ENCODE measurements at regions not wholly inside any gene's neighbourhood (a gene's known extent, or its start where the extent isn't known, plus 50 kb on each side); places are given as distances from the start of the nearest gene placed in this dataset.
"Not testable (repeated sequence)": the region's sequence is repeated elsewhere in the genome, so short reads cannot be mapped to it uniquely, and the experiment has no call there.

DNA sequence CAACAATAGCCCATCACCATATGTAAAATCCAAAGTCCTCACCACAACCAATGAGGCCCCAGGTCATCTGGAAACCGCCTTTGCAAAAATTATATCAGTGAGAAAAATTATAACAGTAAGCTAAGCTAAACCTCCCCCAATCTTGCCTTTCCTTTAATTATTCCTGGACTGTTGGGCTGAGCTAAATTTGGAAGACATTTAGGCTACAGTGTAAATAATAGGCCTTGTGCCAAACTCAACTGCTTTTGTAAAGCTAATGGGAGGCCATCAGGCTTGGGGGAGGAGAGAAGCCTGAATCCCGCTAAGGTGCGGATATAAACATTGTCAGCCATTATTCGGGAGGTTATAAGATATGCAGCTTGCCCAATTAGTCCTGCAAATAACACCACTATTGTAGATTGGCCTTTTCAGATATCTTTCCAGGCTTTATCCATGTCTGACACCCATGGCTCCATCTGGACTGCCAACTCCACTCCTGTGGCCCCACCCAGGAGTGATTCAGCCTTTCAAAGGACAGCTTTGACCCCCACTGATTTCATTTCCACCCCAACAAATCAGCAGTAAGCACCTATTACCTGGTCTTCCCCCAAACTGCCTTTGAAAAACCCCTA is 53.0 kb upstream of the CA12 start:
- no peak for DNase-seq (ENCODE audit: low read depth)

GRCh38 chr15:63435204-63435820 is 53.7 kb upstream of the CA12 start:
- no peak for DNase-seq (ENCODE audit: low read depth)

DNA sequence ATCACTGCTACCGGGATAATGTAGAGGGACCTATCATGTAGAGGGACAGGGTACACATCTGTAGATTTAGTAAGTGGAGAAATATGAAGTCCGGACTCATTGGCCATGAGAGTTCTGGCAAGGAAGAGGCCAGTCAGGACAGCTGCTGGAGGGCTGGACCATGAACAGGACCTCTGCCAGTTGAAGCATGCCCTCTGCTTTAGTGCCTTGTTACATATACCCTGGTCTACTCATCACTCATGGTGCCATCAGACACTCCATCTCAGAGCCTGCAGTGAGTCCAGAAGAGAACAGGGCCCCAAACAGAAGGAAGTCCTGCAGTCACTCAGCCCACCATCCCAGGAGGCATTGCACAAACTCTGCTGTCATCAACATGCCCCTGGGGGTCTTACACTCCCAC is 54.7 kb upstream of the CA12 start:
- DNase-seq (ENCODE audit: low read depth), result no peak

- DNase-seq (ENCODE audit: low read depth), result peak; percentile 28
Observed at GRCh38 chr15:63436872-63437375, 55.3 kb upstream of the CA12 start.

- no peak for DNase-seq (ENCODE audit: low read depth)
Observed at GRCh38 chr15:63439536-63440264, 58.1 kb upstream of the CA12 start.

DNA sequence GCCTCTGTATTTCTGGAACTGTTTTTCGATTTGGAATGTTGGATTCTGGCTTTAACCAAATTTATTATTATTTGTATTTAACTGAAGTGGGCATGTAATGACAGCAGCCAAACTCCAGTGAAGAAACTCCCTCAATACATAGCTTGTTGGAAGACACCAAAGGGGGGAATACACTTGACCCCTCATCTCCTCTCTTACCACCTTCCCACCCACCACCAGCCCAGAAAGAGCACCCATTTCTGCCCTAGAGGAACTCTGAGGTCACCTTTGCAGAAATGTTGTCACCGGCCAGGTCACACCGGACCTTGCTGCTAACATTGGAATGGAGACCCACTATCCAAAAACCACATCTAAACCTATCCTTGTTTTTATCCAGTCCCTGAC is 58.6 kb upstream of the CA12 start:
- DNase-seq (ENCODE audit: low read depth), result no peak

GRCh38 chr15:63440756-63441155 is 59.1 kb upstream of the CA12 start:
- DNase-seq (ENCODE audit: low read depth), result no peak

DNA sequence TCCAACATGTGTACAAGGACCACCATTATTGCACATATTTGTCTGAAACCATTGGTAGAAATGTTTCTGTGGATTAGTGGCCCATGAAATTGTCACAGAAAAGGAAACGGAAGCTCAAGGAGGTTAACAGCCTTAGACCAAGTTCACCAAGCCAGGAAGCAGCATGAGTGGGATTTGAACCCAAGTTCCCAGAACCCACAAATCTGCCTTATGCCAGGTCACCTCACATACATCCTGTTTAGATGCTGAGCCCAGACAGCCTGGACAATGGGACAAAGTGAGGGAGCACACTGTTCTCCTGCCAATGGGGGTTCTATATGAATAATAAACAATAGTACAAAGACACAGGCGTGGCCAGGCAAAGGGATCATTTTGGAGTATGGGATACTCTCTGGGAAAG is 59.6 kb upstream of the CA12 start:
- DNase-seq (ENCODE audit: low read depth), result no peak

DNA sequence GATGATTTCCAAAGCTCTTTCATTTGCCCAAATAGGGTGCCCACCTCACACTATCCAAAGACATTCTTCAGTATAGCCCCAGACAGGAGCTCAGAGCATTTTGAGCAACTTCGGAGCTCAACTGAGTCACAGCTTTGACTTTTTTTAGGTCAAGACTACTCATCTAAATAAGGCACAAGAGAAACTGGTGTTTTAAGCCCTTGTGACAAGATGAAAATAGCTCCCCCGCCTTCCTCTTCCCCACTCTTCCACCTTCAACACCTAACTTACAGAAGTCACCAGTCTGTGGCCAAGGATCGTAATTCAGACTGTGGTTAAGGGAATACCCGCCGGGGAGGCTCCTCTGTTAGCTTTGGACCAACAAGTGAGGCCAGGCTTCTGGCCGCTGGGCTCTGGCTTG is 60.4 kb upstream of the CA12 start:
- DNase-seq (ENCODE audit: low read depth), result no peak

GRCh38 chr15:63444611-63445010 is 59.8 kb upstream of the USP3 start:
- DNase-seq (ENCODE audit: low read depth), result no peak

- DNase-seq (ENCODE audit: low read depth), result no peak
Observed at GRCh38 chr15:63446255-63446654, 58.1 kb upstream of the USP3 start.

GRCh38 chr15:63447017-63447676 is 57.2 kb upstream of the USP3 start:
- no peak for DNase-seq (ENCODE audit: low read depth)

DNA sequence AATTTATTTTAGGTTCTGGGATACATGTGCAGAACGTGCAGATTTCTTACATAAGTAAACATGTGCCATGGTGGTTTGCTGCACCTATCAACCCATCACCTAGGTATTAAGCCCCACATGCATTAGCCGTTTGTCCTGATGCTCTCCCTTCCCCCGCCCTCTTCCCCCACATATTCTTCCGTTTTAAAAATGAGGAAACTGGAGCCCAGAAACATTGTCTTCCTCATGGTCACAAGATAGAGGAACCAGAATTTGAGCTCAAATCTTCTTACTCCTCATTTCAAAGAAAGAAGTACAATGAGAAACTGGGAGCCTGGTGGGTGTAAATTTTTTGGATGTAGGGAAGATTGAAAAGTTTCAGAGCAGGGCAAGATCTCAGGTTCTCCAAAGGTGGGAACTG is 56.1 kb upstream of the USP3 start:
- DNase-seq (ENCODE audit: low read depth), result no peak

- not testable (repeated sequence) for DNase-seq (ENCODE audit: low read depth)
Observed at GRCh38 chr15:63448872-63449555, 55.4 kb upstream of the USP3 start.

GRCh38 chr15:63449731-63450130 is 54.7 kb upstream of the USP3 start:
- no peak for DNase-seq (ENCODE audit: low read depth)

DNA sequence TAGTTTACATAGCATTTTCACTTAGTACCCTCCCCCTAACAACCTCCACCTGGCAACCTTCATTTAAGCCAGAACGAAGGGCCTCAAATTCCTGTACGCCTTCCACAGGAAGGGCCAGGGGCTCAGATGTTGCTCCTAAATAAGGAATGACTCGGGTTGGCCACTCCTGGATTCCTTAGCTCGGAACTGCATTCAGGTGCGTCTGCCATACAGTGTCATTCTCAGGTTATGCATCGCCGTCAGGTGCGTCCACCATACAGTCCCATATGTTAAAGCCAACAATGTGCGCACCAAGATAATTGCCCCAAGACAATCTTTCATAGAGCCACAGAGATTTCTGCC is 53.5 kb upstream of the USP3 start:
- no peak for DNase-seq (ENCODE audit: low read depth)

DNA sequence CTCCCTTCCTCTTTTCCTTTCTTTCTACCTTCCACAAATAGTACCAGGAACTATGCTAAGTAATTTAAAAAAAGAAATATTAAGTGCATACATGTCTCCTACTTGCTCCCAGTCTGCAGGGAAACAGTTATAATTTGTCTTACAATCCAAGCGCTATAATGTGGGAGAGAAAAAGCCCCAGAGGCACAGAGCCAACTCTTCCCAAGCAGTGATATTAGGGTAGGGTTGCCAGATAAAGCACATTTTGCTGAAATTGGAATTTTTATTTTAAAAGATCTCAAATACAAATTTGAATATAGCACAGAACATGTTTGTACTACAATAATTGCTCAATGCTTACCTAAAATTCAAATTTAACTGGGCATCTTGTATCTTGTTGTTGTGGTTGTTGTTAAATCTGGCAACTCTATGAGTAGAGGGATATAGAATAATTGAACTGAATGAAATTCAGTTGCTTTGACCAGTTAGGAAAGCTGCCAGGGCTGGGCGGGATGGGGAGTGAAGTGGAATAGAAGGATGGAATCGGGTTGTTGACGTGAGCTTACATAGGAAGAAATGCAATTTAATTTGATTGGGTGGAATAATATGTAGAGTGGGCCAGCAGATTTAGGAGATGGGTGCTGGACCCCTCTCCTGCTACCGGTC is 52.6 kb upstream of the USP3 start:
- no peak for DNase-seq (ENCODE audit: low read depth)

DNA sequence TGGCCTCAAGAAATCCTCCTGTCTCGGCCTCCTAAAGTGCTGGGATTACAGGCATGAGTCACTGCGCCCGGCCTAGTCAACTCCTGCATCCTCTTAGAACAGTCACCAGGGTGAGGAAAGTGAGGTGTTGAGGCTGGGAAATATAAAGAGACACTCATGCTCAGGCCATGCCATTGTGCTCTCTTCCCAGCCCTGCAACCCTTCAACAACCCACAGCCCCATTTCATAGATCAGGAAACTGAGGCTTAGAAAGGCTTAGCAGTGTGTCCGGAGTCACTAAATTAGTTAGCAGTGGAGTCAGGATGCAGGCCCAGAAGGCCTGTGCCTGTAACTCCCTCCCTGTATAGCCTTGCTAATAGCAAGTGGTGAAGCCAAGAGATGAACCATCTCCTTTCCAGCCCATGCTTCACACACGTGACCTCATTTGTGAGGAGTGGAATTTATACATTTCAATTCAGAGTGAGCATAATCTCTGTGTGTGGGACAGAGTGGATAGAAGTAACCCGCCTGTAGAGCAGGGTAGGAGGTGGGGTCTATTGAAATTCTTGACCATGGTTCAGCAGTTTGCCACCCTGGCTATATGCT is 51.7 kb upstream of the USP3 start:
- no peak for DNase-seq (ENCODE audit: low read depth)

DNA sequence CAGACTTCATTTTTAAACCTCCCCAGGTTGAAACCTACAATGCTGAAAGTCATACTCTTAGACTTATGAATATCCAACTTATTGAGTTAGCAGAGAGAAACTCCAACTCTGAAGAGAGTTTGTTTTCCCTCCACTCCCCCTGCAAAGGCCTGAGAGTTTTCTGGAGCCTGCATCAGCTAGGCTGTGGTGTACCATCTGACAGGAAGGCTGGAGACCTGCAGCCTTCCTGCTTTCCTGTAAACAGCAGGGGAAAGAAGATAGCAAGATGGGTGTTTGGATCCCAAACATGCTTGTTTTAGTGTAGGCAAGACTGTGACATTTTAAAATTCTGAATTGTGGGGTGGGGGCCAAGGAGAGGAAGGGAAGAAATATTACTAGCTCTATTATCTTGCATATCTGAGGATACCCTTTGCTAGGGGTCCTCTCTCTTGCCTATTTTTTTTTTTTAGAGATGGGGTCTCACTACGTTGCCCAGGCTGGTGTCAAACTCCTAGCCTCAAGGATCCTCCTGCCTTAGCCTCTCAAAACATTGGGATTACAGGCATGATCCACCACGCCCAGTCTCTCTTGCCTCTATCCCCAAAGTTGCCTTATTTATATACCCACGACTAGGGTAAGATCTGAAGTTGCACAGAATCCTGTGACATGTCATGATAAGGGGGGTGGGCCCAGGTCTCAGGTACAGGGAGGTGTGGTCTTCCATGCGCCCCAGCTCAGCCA is 51.0 kb upstream of the USP3 start:
- no peak for DNase-seq (ENCODE audit: low read depth)

GRCh38 chr15:63454503-63455211 is 49.7 kb upstream of the USP3 start:
- DNase-seq (ENCODE audit: low read depth), result no peak

All from stimulated activated CD8-positive, alpha-beta memory T cell treated with anti-CD3 and anti-CD28 coated beads, Interleukin-12 subunit alpha, Interleukin-12 subunit beta, amount 100 ng/mL, for 4 hours (primary cell).